ENCODE measurements at regions not wholly inside any gene's neighbourhood (a gene's known extent, or its start where the extent isn't known, plus 50 kb on each side); places are given as distances from the start of the nearest gene placed in this dataset.
A peak's percentile ranks its signal among the peaks of the same experiment; 100 is the strongest.

- Mint-ChIP-seq H3K27ac (no peak overlapping the region), H3K4me3 (no peak overlapping the region)
These were observed 116.6 kb upstream of the RBBP8 start for GRCh38 chr18:22816266-22817176.

GRCh38 chr18:22817844-22818243 is 115.3 kb upstream of the RBBP8 start:
- Histone ChIP-seq H3K9ac (no peak overlapping the region), H3K4me2 (no peak overlapping the region), H2AFZ (replicated peaks) (no peak overlapping the region), H3K4me1 (peaks cover 21% of the 10 kb centered on the region), H3K9me3 (ENCODE audit: low read depth) (no peaks in the 10 kb centered on the region), H3K36me3 (no peaks in the 10 kb centered on the region), H3K27ac (no peak overlapping the region), H4K20me1 (ENCODE audit: low read depth) (no peaks in the 10 kb centered on the region), H3K27me3 (no peaks in the 10 kb centered on the region), H3F3A (ENCODE audit: low read depth) (peaks cover 16% of the 10 kb centered on the region), H3K4me3 (no peak overlapping the region), H3K79me2 (ENCODE audit: low read depth) (no peaks in the 10 kb centered on the region)
- peaks cover 2% of the 10 kb centered on the region for H3K27me3 Mint-ChIP-seq (ENCODE audit: insufficient read depth, low read depth)
- no peak overlapping the region for H3K27ac Mint-ChIP-seq
- no peaks in the 10 kb centered on the region for H3K9me3 Mint-ChIP-seq
- TF ChIP-seq EZH2 (IDR thresholded peaks at IDR 0.05) (no peak), EZH2phosphoT487 (IDR thresholded peaks at IDR 0.05) (no peak), CTCF (IDR thresholded peaks at IDR 0.05) (no peak)
- H3K4me1 Mint-ChIP-seq = peaks cover 27% of the 10 kb centered on the region
- no peak for DNase-seq (ENCODE audit: low spot score)
- H3K36me3 Mint-ChIP-seq = no peaks in the 10 kb centered on the region
- no peak overlapping the region for H3K4me3 Mint-ChIP-seq

More at GRCh38 chr18:22816266-22817176, 116.6 kb upstream of the RBBP8 start:
- H3K36me3 Mint-ChIP-seq = no peaks in the 10 kb centered on the region
- DNase-seq (ENCODE audit: low spot score) = no peak
- Histone ChIP-seq H3K9ac (no peak overlapping the region), H2AFZ (replicated peaks) (peak overlapping the region; percentile 68), H3K9me3 (ENCODE audit: low read depth) (no peaks in the 10 kb centered on the region), H3K27me3 (no peaks in the 10 kb centered on the region), H3K79me2 (ENCODE audit: low read depth) (no peaks in the 10 kb centered on the region), H3K27ac (no peak overlapping the region), H3K4me1 (peaks cover 7% of the 10 kb centered on the region), H4K20me1 (ENCODE audit: low read depth) (no peaks in the 10 kb centered on the region), H3K4me3 (no peak overlapping the region), H3K4me2 (no peak overlapping the region), H3F3A (ENCODE audit: low read depth) (peaks cover 3% of the 10 kb centered on the region), H3K36me3 (no peaks in the 10 kb centered on the region)
- peaks cover 27% of the 10 kb centered on the region for H3K4me1 Mint-ChIP-seq
- H3K27me3 Mint-ChIP-seq (ENCODE audit: insufficient read depth, low read depth) = peaks cover 2% of the 10 kb centered on the region
- no peak for TF ChIP-seq CTCF (IDR thresholded peaks at IDR 0.05)
- no peak for TF ChIP-seq EZH2phosphoT487 (IDR thresholded peaks at IDR 0.05)
- TF ChIP-seq EZH2 (IDR thresholded peaks at IDR 0.05) = no peak
- H3K9me3 Mint-ChIP-seq = no peaks in the 10 kb centered on the region

GRCh38 chr18:22822024-22822423 is 111.1 kb upstream of the RBBP8 start:
- Histone ChIP-seq H2AFZ (replicated peaks) (no peak overlapping the region), H4K20me1 (ENCODE audit: low read depth) (no peaks in the 10 kb centered on the region), H3K4me2 (peak overlapping the region; percentile 64), H3K9me3 (ENCODE audit: low read depth) (no peaks in the 10 kb centered on the region), H3K79me2 (ENCODE audit: low read depth) (no peaks in the 10 kb centered on the region), H3K27ac (peak overlapping the region; percentile 4), H3K4me1 (peaks cover 19% of the 10 kb centered on the region), H3K27me3 (no peaks in the 10 kb centered on the region), H3K9ac (no peak overlapping the region), H3K36me3 (no peaks in the 10 kb centered on the region), H3K4me3 (peak overlapping the region; percentile 9), H3F3A (ENCODE audit: low read depth) (peaks cover 17% of the 10 kb centered on the region)
- peaks cover 23% of the 10 kb centered on the region for H3K4me1 Mint-ChIP-seq
- peak; percentile 58 for DNase-seq (ENCODE audit: low spot score)
- no peak overlapping the region for H3K4me3 Mint-ChIP-seq
- H3K9me3 Mint-ChIP-seq = no peaks in the 10 kb centered on the region
- TF ChIP-seq CTCF (IDR thresholded peaks at IDR 0.05) (no peak), EZH2 (IDR thresholded peaks at IDR 0.05) (no peak), EZH2phosphoT487 (IDR thresholded peaks at IDR 0.05) (no peak)
- no peak overlapping the region for H3K27ac Mint-ChIP-seq
- no peaks in the 10 kb centered on the region for H3K27me3 Mint-ChIP-seq (ENCODE audit: insufficient read depth, low read depth)
- no peaks in the 10 kb centered on the region for H3K36me3 Mint-ChIP-seq
